AG09319 (cell line): ENCODE measurements at regions not wholly inside any gene's neighbourhood (a gene's known extent, or its start where the extent isn't known, plus 50 kb on each side); places are given as distances from the start of the nearest gene placed in this dataset.
"Not testable (repeated sequence)": the region's sequence is repeated elsewhere in the genome, so short reads cannot be mapped to it uniquely, and the experiment has no call there.

Experiments used
- DNase-seq: peaks from one replicate; pipeline ENCODE4 v3.0.0-alpha.2; 2010; ENCODE audit warnings: low read depth; ENCODE audit errors: extremely low read depth
- CTCF ChIP-seq: IDR thresholded peaks from 2 replicates; pipeline ENCODE4 v1.5.1; 2011; ENCODE audit warnings: low read depth, mild to moderate bottlenecking, inconsistent platforms, low read length, moderate library complexity

DNA sequence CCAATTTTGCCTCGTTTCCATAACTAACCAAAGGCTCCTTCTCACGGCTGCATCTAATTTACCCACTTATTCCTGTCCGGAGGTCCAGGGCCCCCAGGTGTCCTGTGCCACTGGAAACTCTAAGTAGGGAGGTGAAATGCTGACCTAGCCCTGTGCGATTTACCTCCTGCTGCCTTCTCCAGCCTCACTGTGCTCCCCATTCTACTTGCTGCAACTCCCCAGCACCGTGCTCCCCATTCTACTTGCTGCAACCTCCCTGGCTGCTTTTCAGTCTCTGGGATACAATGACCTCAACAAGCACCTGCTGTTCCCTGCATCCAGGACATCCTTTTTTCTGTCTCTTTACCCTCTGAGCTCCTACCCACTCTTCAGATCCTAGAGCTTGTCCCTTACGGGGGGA is 254.7 kb upstream of the PROK2 start:
- TF ChIP-seq CTCF = no peak
- DNase-seq = no peak

- TF ChIP-seq CTCF = no peak
- DNase-seq = no peak
These were observed 252.0 kb upstream of the PROK2 start for GRCh38 chr3:72036899-72037298.

- no peak for DNase-seq
- TF ChIP-seq CTCF = no peak
These were observed 250.7 kb upstream of the PROK2 start for GRCh38 chr3:72035606-72036005.

GRCh38 chr3:72034986-72035385 is 250.0 kb upstream of the PROK2 start:
- no peak for TF ChIP-seq CTCF
- no peak for DNase-seq

- DNase-seq = no peak
- no peak for TF ChIP-seq CTCF
These were observed 248.9 kb upstream of the PROK2 start for GRCh38 chr3:72033666-72034428.

DNA sequence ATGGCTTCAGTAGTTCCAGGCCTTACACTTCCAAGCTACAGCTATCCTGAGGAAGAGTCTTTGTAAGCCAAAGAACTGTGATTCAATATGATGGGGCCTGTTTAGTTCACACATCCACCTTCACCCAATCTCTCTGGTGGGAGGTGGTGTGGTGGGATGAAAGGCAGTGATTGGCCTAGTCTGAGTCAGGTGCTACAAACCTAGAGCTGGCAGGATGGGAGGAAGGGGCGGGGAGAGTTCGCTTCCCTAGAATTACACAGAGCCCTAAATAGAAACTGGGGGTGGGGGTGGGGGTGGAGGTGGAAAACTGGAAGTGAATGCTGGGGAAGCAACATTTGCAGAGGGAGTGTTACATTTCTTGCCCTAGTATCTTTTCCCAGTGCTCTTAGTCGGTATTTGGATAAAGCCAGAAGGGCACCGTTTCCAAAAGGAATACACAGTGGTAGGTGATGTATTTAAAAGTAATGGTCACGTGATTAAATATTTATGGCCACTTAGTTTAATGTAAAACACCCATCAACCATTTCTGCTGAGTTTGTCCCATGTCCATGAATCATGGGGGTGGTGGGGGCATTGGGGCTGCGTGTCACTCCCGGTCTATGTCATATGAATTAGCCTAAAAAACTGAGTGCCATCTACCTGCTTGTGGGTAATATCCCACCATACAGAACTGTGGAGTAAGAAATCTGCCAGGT is 247.6 kb upstream of the PROK2 start:
- DNase-seq = no peak
- TF ChIP-seq CTCF = no peak

DNA sequence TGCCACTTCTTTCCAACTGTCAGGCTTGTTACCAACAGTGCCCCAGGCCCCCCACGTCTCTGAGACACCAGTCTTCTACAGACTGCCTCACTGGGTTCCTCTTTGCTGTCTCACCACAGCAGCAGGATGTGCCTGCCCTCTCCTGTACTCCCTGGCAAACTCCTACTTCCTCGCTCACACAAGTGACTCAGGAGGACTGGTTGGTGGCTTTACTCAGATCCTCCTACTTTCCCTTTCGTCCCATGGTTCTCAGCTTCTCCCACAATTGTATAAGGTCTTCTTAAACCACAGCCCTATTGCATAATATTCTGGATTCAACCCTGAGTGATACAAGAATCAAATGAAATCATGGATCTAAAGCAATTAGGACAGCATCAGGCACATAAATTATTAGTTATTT is 246.6 kb upstream of the PROK2 start:
- TF ChIP-seq CTCF = no peak
- no peak for DNase-seq

GRCh38 chr3:72030296-72030695 is 245.3 kb upstream of the PROK2 start:
- not testable (repeated sequence) for DNase-seq

DNA sequence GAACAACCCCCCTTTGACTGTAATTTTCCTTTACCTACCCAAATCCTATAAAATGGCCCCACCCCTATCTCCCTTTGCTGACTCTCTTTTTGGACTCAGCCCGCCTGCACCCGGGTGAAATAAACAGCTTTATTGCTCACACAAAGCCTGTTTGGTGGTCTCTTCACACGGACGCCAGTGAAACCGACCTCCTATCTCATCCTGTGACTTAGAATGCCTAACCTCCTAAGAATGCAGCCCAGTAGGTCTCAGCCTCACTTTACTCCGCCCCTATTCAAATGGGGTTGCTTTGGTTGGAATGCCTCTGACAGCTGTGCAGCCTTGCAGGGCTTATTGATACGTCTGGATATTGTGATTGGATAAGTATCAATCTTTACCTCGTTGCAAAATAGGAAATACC is 243.8 kb upstream of the PROK2 start:
- DNase-seq = not testable (repeated sequence)

- not testable (repeated sequence) for DNase-seq
These were observed 243.4 kb upstream of the PROK2 start for GRCh38 chr3:72028307-72028706.

DNA sequence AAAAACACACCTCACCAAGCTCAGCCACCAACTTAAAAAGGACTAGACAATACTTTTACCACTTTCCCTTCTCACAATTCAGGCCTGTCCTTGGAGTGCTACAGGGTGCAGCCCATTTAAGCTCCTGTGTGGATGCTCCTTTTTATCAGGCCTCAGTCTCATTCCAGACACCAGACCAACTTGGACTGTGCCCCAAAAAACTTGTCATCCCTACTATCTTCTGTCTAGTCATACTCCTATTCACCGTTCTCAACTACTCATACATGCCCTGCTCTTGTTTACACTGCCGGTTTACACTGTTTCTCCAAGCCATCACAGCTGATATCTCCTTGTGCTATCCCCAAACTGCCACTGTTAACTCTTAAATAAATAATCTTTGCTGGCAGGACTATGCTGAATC is 242.8 kb upstream of the PROK2 start:
- not testable (repeated sequence) for DNase-seq
